CD4-positive, alpha-beta T cell (primary cell): ENCODE measurements at regions not wholly inside any gene's neighbourhood (a gene's known extent, or its start where the extent isn't known, plus 50 kb on each side); places are given as distances from the start of the nearest gene placed in this dataset.

Experiments used
- ATAC-seq: fragments of 200-7000 bp; cut with Tn5 transposase; one replicate; pipeline ENCODE4 v1.10.0; 2022; ENCODE audit warnings: mild to moderate bottlenecking; ENCODE audit not compliant: poor library complexity
- CTCF ChIA-PET: fragments of 350-600 bp; sonication (Branson Sonifier 250); formaldehyde crosslinking; loops from one replicate; lab custom pipeline; 2021; ENCODE audit warnings: antibody characterized with exemption, inconsistent platforms; lab: Charles Lee
- POLR2A ChIA-PET: fragments of 350-600 bp; sonication (Branson Sonifier 250); formaldehyde crosslinking; loops from one replicate; lab custom pipeline; 2021; ENCODE audit warnings: antibody characterized with exemption, inconsistent platforms; lab: Charles Lee
- DNase-seq, 14 experiments: peaks; one replicate each; pipeline ENCODE4 v3.0.0-alpha.2; 2013 to 2020; ENCODE audit warnings: mixed read lengths in 2 of 14
- H3K27ac ChIP-seq, 2 donors: one replicate each; pipeline versions ENCODE4 v1.5.1 to v1.7.0; 2013; ENCODE audit warnings: low read length in 2 of 2, low read depth in 1 of 2, mild to moderate bottlenecking in 1 of 2
- H3K27me3 ChIP-seq, 2 experiments: 1 replicate in 1 of 2; 2 replicates in 1 of 2; pipeline versions ENCODE4 v1.6.1 to v1.7.0; 2013; ENCODE audit warnings: low read length in 2 of 2, control low read depth in 1 of 2, mild to moderate bottlenecking in 1 of 2, moderate library complexity in 1 of 2; ENCODE audit not compliant: insufficient read depth in 2 of 2, control insufficient read depth in 1 of 2
- H3K36me3 ChIP-seq: one replicate; pipeline ENCODE4 v1.6.1; 2013; ENCODE audit warnings: low read length, control low read depth; ENCODE audit not compliant: insufficient read depth
- H3K4me1 ChIP-seq: one replicate; pipeline ENCODE4 v1.6.1; 2013; ENCODE audit warnings: low read length, control low read depth; ENCODE audit not compliant: insufficient read depth
- H3K4me3 ChIP-seq: one replicate; pipeline ENCODE4 v1.5.1; 2013; ENCODE audit warnings: mild to moderate bottlenecking, low read length, moderate library complexity
- H3K9me3 ChIP-seq, 2 experiments: 1 replicate in 1 of 2; 2 replicates in 1 of 2; pipeline versions ENCODE4 v1.6.1 to v1.7.0; 2013; ENCODE audit warnings: low read length in 2 of 2, mild to moderate bottlenecking in 2 of 2, control low read depth in 1 of 2, moderate library complexity in 1 of 2; ENCODE audit not compliant: control insufficient read depth in 1 of 2, insufficient read depth in 1 of 2
- H3K27ac Mint-ChIP-seq: one replicate; pipeline ENCODE4 v1.8.0; 2020; ENCODE audit warnings: mixed read lengths
- H3K27me3 Mint-ChIP-seq: one replicate; pipeline ENCODE4 v1.8.0; 2021; ENCODE audit warnings: mixed read lengths
- H3K36me3 Mint-ChIP-seq: one replicate; pipeline ENCODE4 v1.8.0; 2021; ENCODE audit warnings: low read depth, mixed read lengths
- H3K4me1 Mint-ChIP-seq: one replicate; pipeline ENCODE4 v1.8.0; 2021; ENCODE audit warnings: low read depth, mixed read lengths
- H3K4me3 Mint-ChIP-seq: one replicate; pipeline ENCODE4 v1.8.0; 2020; ENCODE audit warnings: mild to moderate bottlenecking, mixed read lengths
- H3K9me3 Mint-ChIP-seq: one replicate; pipeline ENCODE4 v1.8.0; 2020; ENCODE audit warnings: mixed read lengths
- CTCF ChIP-seq: fragments of 200-600 bp; IDR thresholded peaks from one replicate; pipeline ENCODE4 v1.8.0; 2022; ENCODE audit warnings: antibody characterized with exemption, mild to moderate bottlenecking
- intact Hi-C, 2 experiments: fragments of 100-400 bp; cut with DNase I in 1 of 2; cut with micrococcal nuclease in 1 of 2; formaldehyde crosslinking; loops; one replicate each; pipeline versions ENCODE4 v1.15.1 to v1.9.0; 2023 to 2025; cut with DNase I, micrococcal nuclease

GRCh38 chr4:4680758-4681157, 138.9 kb upstream of the STX18 start:
- H3K4me1 ChIP-seq, result no peaks in the 10 kb centered on the region
- H3K27ac ChIP-seq, result no peak overlapping the region
- Mint-ChIP-seq H3K4me3 (no peak overlapping the region), H3K4me1 (no peaks in the 10 kb centered on the region), H3K9me3 (no peaks in the 10 kb centered on the region), H3K27me3 (no peaks in the 10 kb centered on the region), H3K36me3 (no peaks in the 10 kb centered on the region), H3K27ac (no peak overlapping the region)
- H3K4me3 ChIP-seq, result no peak overlapping the region
- ATAC-seq (no peak), DNase-seq (no peak)
- TF ChIP-seq CTCF, result no peak
- no peaks in the 10 kb centered on the region for H3K36me3 ChIP-seq
- no peaks in the 10 kb centered on the region for H3K27me3 ChIP-seq
- ChIA-PET POLR2A (no interaction called here), CTCF (no interaction called here)
- H3K9me3 ChIP-seq, result no peaks in the 10 kb centered on the region
- intact Hi-C loops, result no loop called here

GRCh38 chr4:4680243-4680642, 138.4 kb upstream of the STX18 start:
- no peaks in the 10 kb centered on the region for H3K9me3 ChIP-seq
- no peak overlapping the region for H3K27ac ChIP-seq
- Mint-ChIP-seq H3K36me3 (no peaks in the 10 kb centered on the region), H3K4me3 (no peak overlapping the region), H3K27ac (no peak overlapping the region), H3K4me1 (no peaks in the 10 kb centered on the region), H3K27me3 (no peaks in the 10 kb centered on the region), H3K9me3 (no peaks in the 10 kb centered on the region)
- ATAC-seq, result no peak
- intact Hi-C loops, result no loop called here
- TF ChIP-seq CTCF, result no peak
- no peak overlapping the region for H3K4me3 ChIP-seq
- ChIA-PET CTCF (no interaction called here), POLR2A (no interaction called here)
- no peaks in the 10 kb centered on the region for H3K36me3 ChIP-seq
- H3K27me3 ChIP-seq, result no peaks in the 10 kb centered on the region
- no peaks in the 10 kb centered on the region for H3K4me1 ChIP-seq
- no peak for DNase-seq

DNA sequence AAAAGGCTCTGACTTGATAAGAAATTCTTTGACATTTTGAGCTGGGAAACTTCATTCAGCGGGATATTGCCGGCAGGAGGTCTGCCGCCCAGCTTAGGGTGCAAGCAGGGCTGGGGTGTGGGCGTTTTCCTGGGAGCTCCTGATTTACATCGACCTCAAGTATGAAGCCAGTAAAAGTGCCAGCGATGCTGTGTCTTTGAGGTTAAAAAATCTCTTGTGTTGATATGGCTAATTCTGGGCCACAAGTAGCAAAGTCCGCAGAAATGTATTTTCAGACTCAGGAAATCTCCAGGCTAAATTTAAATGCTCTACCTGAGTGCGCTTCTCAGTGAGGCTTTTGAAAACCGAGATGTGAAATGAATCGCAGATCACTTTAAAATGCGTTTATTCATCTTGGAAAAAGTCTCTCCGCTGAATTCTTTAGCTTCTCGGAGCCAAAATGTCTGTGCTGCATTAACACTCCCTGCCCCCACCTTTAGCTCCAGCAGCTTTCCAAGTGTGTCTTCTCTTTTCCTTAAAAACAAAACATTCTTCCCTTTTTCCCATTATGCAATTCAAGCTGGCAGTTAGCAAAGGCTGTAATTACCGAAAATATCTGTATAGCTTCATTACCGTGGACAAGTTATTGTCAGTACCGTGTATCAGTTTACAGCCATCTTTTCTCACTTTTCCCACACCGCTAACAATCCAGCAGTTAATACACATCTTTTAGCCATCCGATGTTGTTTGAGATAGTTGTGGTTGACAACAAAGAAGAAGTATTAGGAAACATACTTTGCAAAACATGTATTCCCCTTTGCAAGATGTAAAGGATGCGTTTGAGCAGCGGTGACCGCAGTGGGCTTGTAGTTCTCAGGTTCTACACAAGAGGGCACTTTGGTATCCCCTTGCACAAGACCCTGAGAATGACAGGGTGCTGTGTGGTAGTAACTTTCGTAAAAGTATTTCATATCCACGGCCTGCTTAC, 136.0 kb upstream of the STX18 start:
- no peaks in the 10 kb centered on the region for H3K27me3 Mint-ChIP-seq
- peaks cover 5% of the 10 kb centered on the region for H3K36me3 Mint-ChIP-seq
- Histone ChIP-seq H3K27me3 (no peaks in the 10 kb centered on the region), H3K4me3 (no peak overlapping the region), H3K4me1 (no peaks in the 10 kb centered on the region), H3K36me3 (no peaks in the 10 kb centered on the region), H3K9me3 (no peaks in the 10 kb centered on the region), H3K27ac (no peak overlapping the region)
- ChIA-PET CTCF (no interaction called here), POLR2A (no interaction called here)
- no peaks in the 10 kb centered on the region for H3K4me1 Mint-ChIP-seq
- TF ChIP-seq CTCF, result no peak
- intact Hi-C loops, result no loop called here
- no peak overlapping the region for H3K27ac Mint-ChIP-seq
- H3K9me3 Mint-ChIP-seq, result no peaks in the 10 kb centered on the region
- ATAC-seq (no peak), DNase-seq (no peak)
- no peak overlapping the region for H3K4me3 Mint-ChIP-seq
